ENCODE measurements at regions not wholly inside any gene's neighbourhood (a gene's known extent, or its start where the extent isn't known, plus 50 kb on each side); places are given as distances from the start of the nearest gene placed in this dataset.

- no peak for TF ChIP-seq CTCF (IDR thresholded peaks at IDR 0.05 in 4 of 5, conservative IDR thresholded peaks at IDR 0.05 in 1 of 5)
- no peak for TF ChIP-seq POLR2A (IDR thresholded peaks at IDR 0.05)
These were observed 229.2 kb downstream of the ANAPC1 start for GRCh38 chr2:111654829-111655228.
